Breast epithelium (tissue), 4 donors: ENCODE measurements at regions not wholly inside any gene's neighbourhood (a gene's known extent, or its start where the extent isn't known, plus 50 kb on each side); places are given as distances from the start of the nearest gene placed in this dataset.

Experiments used
- DNase-seq, 2 donors: peaks; one replicate each; pipeline ENCODE4 v3.0.0-alpha.2; 2019; ENCODE audit warnings: low spot score in 2 of 2
- H3K27ac ChIP-seq, 2 donors: fragments of 200-600 bp; sonication (generic) in 1 of 2; one replicate each; pipeline ENCODE4 v1.5.1; 2016 to 2019; ENCODE audit warnings: mild to moderate bottlenecking in 1 of 2
- H3K27me3 ChIP-seq, 2 donors: fragments of 200-600 bp; sonication (generic) in 1 of 2; one replicate each; pipeline versions ENCODE4 v1.5.1 to v1.6.0; 2017 to 2019; ENCODE audit warnings: control low read depth in 1 of 2, mild to moderate bottlenecking in 1 of 2
- H3K36me3 ChIP-seq: fragments of 200-600 bp; one replicate; pipeline ENCODE4 v1.5.1; 2019
- H3K4me1 ChIP-seq, 2 donors: fragments of 200-600 bp; sonication (generic); one replicate each; pipeline ENCODE4 v1.5.1; 2016 to 2019; ENCODE audit warnings: control low read depth in 1 of 2
- H3K4me3 ChIP-seq, 3 donors: fragments of 200-600 bp; sonication (generic); 1 replicate in 2 of 3; 2 replicates in 1 of 3; pipeline ENCODE4 v1.5.1; 2016 to 2019; ENCODE audit warnings: mild to moderate bottlenecking in 3 of 3, moderate library complexity in 2 of 3
- H3K9me3 ChIP-seq, 2 donors: fragments of 200-600 bp; sonication (generic) in 1 of 2; one replicate each; pipeline ENCODE4 v1.5.1; 2016 to 2019; ENCODE audit warnings: control low read depth in 1 of 2
- POLR2A ChIP-seq: fragments of 450-650 bp; IDR thresholded peaks from one replicate; pipeline ENCODE4 v1.6.1; 2016; ENCODE audit warnings: antibody characterized with exemption, mild to moderate bottlenecking, moderate library complexity
- POLR2AphosphoS5 ChIP-seq, 3 donors: sonication (generic); formaldehyde crosslinking; IDR thresholded peaks; one replicate each; pipeline ENCODE4 v1.6.1; 2017; ENCODE audit warnings: antibody characterized with exemption in 3 of 3
- intact Hi-C: fragments of 100-400 bp; cut with DNase I; formaldehyde crosslinking; loops from one replicate; pipeline ENCODE4 v1.15.1; 2023; ENCODE audit warnings: low total_unique reads
- TF ChIP-seq, protein P1 (sequence below), 3 donors: fragments of 450-650 bp; IDR thresholded peaks; one replicate each; pipeline ENCODE4 v1.5.1; 2016 to 2017; ENCODE audit warnings: antibody characterized with exemption in 3 of 3, mild to moderate bottlenecking in 3 of 3, moderate library complexity in 3 of 3

GRCh38 chr12:84807249-84807648 is 105.3 kb downstream of the SLC6A15 start:
- no peaks in the 10 kb centered on the region for H3K36me3 ChIP-seq
- H3K27ac ChIP-seq = no peak overlapping the region
- intact Hi-C loops = no loop called here
- H3K4me3 ChIP-seq = no peak overlapping the region
- no peak for TF ChIP-seq POLR2A
- TF ChIP-seq POLR2AphosphoS5 (IDR thresholded peaks at IDR 0.05) = no peak
- TF ChIP-seq, protein P1, sequence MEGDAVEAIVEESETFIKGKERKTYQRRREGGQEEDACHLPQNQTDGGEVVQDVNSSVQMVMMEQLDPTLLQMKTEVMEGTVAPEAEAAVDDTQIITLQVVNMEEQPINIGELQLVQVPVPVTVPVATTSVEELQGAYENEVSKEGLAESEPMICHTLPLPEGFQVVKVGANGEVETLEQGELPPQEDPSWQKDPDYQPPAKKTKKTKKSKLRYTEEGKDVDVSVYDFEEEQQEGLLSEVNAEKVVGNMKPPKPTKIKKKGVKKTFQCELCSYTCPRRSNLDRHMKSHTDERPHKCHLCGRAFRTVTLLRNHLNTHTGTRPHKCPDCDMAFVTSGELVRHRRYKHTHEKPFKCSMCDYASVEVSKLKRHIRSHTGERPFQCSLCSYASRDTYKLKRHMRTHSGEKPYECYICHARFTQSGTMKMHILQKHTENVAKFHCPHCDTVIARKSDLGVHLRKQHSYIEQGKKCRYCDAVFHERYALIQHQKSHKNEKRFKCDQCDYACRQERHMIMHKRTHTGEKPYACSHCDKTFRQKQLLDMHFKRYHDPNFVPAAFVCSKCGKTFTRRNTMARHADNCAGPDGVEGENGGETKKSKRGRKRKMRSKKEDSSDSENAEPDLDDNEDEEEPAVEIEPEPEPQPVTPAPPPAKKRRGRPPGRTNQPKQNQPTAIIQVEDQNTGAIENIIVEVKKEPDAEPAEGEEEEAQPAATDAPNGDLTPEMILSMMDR (IDR thresholded peaks at IDR 0.05) = no peak
- H3K27me3 ChIP-seq = no peaks in the 10 kb centered on the region
- no peak for DNase-seq
- H3K9me3 ChIP-seq = no peaks in the 10 kb centered on the region
- H3K4me1 ChIP-seq = no peaks in the 10 kb centered on the region

DNA sequence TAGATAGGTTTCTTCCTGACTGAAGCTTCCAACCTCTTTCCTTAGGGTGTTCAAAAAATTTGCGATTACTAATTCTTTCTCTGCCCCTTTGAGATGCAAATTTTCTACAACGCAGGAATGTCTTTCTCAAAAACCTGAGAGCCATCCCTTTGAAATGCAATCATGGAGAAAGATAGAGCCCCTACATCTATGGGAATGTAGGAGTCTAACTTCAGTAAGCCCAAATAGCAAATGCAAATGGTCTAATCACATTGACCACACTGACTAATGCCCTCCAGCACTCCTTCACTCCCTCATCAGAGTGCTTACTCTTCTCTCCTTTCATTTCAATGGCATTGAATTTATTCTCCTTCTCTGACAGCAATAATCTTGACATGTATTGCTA is 107.1 kb downstream of the SLC6A15 start:
- intact Hi-C loops = no loop called here
- Histone ChIP-seq H3K4me3 (no peak overlapping the region), H3K9me3 (no peaks in the 10 kb centered on the region), H3K36me3 (no peaks in the 10 kb centered on the region), H3K4me1 (no peaks in the 10 kb centered on the region), H3K27me3 (no peaks in the 10 kb centered on the region), H3K27ac (no peak overlapping the region)
- no peak for DNase-seq
- TF ChIP-seq, protein P1 (IDR thresholded peaks at IDR 0.05) = no peak
- TF ChIP-seq POLR2AphosphoS5 (IDR thresholded peaks at IDR 0.05) (no peak), POLR2A (no peak)

GRCh38 chr12:84804691-84805473 is 107.7 kb downstream of the SLC6A15 start:
- no peak for TF ChIP-seq POLR2A
- TF ChIP-seq POLR2AphosphoS5 (IDR thresholded peaks at IDR 0.05) = no peak
- TF ChIP-seq, protein P1 (IDR thresholded peaks at IDR 0.05) = no peak
- H3K36me3 ChIP-seq = no peaks in the 10 kb centered on the region
- H3K9me3 ChIP-seq = no peaks in the 10 kb centered on the region
- no peaks in the 10 kb centered on the region for H3K4me1 ChIP-seq
- H3K27ac ChIP-seq = no peak overlapping the region
- no peaks in the 10 kb centered on the region for H3K27me3 ChIP-seq
- no peak for DNase-seq
- H3K4me3 ChIP-seq = no peak overlapping the region
- intact Hi-C loops = no loop called here

DNA sequence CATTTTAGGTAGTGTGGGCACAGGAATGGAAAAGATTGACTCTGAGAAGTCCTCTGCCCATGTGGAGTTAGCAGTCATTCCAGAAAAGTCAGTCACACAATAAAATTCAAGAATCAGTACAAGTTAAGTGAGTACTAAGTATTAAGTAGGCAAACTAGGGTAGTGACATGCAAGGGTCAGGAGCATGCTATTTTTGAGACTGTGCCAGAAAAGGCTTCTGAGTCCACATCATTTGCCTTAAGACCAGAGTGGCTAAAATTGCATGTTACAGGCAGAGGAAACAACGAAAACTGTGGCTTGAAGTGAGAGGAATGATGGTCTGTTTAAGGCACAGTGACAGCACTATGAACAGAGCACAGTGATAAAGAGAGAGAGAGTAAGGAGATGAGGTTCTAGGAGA is 108.9 kb downstream of the SLC6A15 start:
- H3K27ac ChIP-seq = no peak overlapping the region
- intact Hi-C loops = no loop called here
- DNase-seq = no peak
- H3K4me1 ChIP-seq = no peaks in the 10 kb centered on the region
- no peak overlapping the region for H3K4me3 ChIP-seq
- H3K36me3 ChIP-seq = no peaks in the 10 kb centered on the region
- no peaks in the 10 kb centered on the region for H3K27me3 ChIP-seq
- no peak for TF ChIP-seq POLR2AphosphoS5 (IDR thresholded peaks at IDR 0.05)
- TF ChIP-seq POLR2A = no peak
- TF ChIP-seq, protein P1 (IDR thresholded peaks at IDR 0.05) = no peak
- H3K9me3 ChIP-seq = no peaks in the 10 kb centered on the region

DNA sequence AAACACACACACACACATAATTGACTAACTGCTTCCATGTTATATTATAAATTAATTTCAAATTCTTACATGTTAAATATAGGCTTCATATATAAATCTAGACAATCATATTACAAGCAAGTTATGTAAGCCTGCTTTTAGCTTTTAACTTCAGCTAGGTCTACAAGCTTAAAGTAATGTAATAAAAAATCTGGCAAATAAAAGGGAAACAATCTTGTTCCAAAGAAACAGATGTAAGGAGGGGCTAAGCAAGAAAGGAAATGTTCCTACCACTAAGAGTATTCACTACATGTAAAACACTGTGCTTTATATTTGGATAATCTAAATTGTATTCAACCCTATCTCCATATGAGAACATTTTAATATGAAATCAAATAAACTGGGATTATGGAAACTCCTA is 110.4 kb downstream of the SLC6A15 start:
- no peaks in the 10 kb centered on the region for H3K9me3 ChIP-seq
- H3K36me3 ChIP-seq = no peaks in the 10 kb centered on the region
- TF ChIP-seq POLR2A = no peak
- TF ChIP-seq, protein P1 (IDR thresholded peaks at IDR 0.05) = no peak
- no peak for TF ChIP-seq POLR2AphosphoS5 (IDR thresholded peaks at IDR 0.05)
- intact Hi-C loops = no loop called here
- no peak for DNase-seq
- no peak overlapping the region for H3K27ac ChIP-seq
- H3K4me3 ChIP-seq = no peak overlapping the region
- no peaks in the 10 kb centered on the region for H3K4me1 ChIP-seq
- H3K27me3 ChIP-seq = no peaks in the 10 kb centered on the region
